K562 (cell line): ENCODE measurements at regions not wholly inside any gene's neighbourhood (a gene's known extent, or its start where the extent isn't known, plus 50 kb on each side); places are given as distances from the start of the nearest gene placed in this dataset.

Experiments used
- ATAC-seq: fragments of 200-7000 bp; cut with Tn5 transposase; 3 replicates; pipeline ENCODE4 v1.9.1; 2020; ENCODE audit warnings: moderate library complexity
- BruUV-seq: library from RNA; stranded (reverse); fragments of 400-500 nt; replicated peaks from 2 replicates; lab custom pipeline; 2021; lab: Mats Ljungman, UMichigan
- CTCF ChIA-PET: fragments of 300-600 bp; formaldehyde crosslinking; extraction: SDS; loops from one replicate; lab custom pipeline; 2021; ENCODE audit warnings: low intra/inter-chr PET ratio; lab: Yijun Ruan, JAX
- POLR2A ChIA-PET: fragments of 300-600, 350-650 bp; sonication (Branson Sonifier 250); formaldehyde crosslinking; extraction: SDS; loops from one replicate; lab custom pipeline; 2021; ENCODE audit warnings: antibody characterized with exemption, inconsistent platforms; lab: Yijun Ruan, JAX
- DNase-seq, 4 experiments: peaks; one replicate each; pipeline versions ENCODE4 v3.0.0 to v3.0.0-alpha.2; 2011 to 2018; ENCODE audit warnings: low spot score in 3 of 4, mixed read lengths in 3 of 4; ENCODE audit errors: extremely low read depth in 1 of 4
- FAIRE-seq: peaks from 2 replicates; lab custom pipeline; 2011; peaks lifted over from hg19 to GRCh38; lab: Jason Lieb, UNC
- H2AFZ ChIP-seq: 2 replicates; pipeline ENCODE4 v1.6.0; 2011; ENCODE audit warnings: low read depth, low read length, control low read depth, inconsistent platforms
- H3K27ac ChIP-seq: fragments of 200-600 bp; 3 replicates; pipeline ENCODE4 v1.8.0; 2011; ENCODE audit warnings: low read depth, mild to moderate bottlenecking, control low read depth, inconsistent platforms, low read length, moderate library complexity, mixed read lengths; ENCODE audit errors: extremely low read depth
- H3K27me3 ChIP-seq, 2 experiments: fragments of 300-600 bp in 1 of 2; 2 replicates in 1 of 2; 3 replicates in 1 of 2; pipeline versions ENCODE4 v1.6.0 to v1.8.0; 2011; ENCODE audit warnings: inconsistent platforms in 2 of 2, low read length in 2 of 2, mild to moderate bottlenecking in 1 of 2, mixed read lengths in 1 of 2, moderate library complexity in 1 of 2; ENCODE audit not compliant: control insufficient read depth in 2 of 2, insufficient read depth in 2 of 2
- H3K36me3 ChIP-seq: fragments of 300-600 bp; 3 replicates; pipeline ENCODE4 v1.8.0; 2011; ENCODE audit warnings: mild to moderate bottlenecking, low read length, inconsistent platforms; ENCODE audit not compliant: control insufficient read depth, insufficient read depth
- H3K4me1 ChIP-seq, 2 experiments: fragments of 200-600 bp in 1 of 2; replicated peaks in 1 of 2; 2 replicates in 1 of 2; 3 replicates in 1 of 2; pipeline versions ENCODE4 v1.5.1 to v1.8.0; 2011; ENCODE audit warnings: inconsistent platforms in 2 of 2, low read length in 2 of 2, mild to moderate bottlenecking in 1 of 2, mixed read lengths in 1 of 2, moderate library complexity in 1 of 2; ENCODE audit not compliant: control insufficient read depth in 2 of 2, insufficient read depth in 2 of 2
- H3K4me2 ChIP-seq: 2 replicates; pipeline ENCODE4 v1.6.1; 2011; ENCODE audit warnings: low read length, control low read depth, inconsistent platforms, mixed read lengths; ENCODE audit not compliant: insufficient read depth
- H3K4me3 ChIP-seq: fragments of 200-600 bp; sonication (generic), shearing (Covaris generic); 2 replicates; pipeline ENCODE4 v1.5.1; 2016; ENCODE audit warnings: control low read depth, inconsistent platforms
- H3K79me2 ChIP-seq: fragments of 200-600 bp; 3 replicates; pipeline ENCODE4 v1.8.0; 2011; ENCODE audit warnings: low read length, inconsistent platforms; ENCODE audit not compliant: control insufficient read depth, insufficient read depth
- H3K9ac ChIP-seq, 2 experiments: 2 replicates each; pipeline versions ENCODE4 v1.6.0 to v1.6.1; 2011; ENCODE audit warnings: low read depth in 2 of 2, low read length in 2 of 2, control low read depth in 1 of 2, inconsistent platforms in 1 of 2, mild to moderate bottlenecking in 1 of 2, mixed read lengths in 1 of 2; ENCODE audit not compliant: insufficient read depth in 1 of 2
- H3K9me1 ChIP-seq: one replicate; pipeline ENCODE4 v1.6.0; 2011; ENCODE audit warnings: inconsistent platforms, mild to moderate bottlenecking, low read length, moderate library complexity; ENCODE audit not compliant: control insufficient read depth, insufficient read depth
- H3K9me3 ChIP-seq: replicated peaks from 2 replicates; pipeline ENCODE4 v1.5.1; 2011; ENCODE audit warnings: low read depth, low read length, inconsistent platforms; ENCODE audit not compliant: control insufficient read depth, insufficient read depth
- H4K20me1 ChIP-seq: replicated peaks from 2 replicates; pipeline ENCODE4 v1.6.1; 2011; ENCODE audit warnings: low read length, inconsistent platforms, mixed read lengths; ENCODE audit not compliant: control insufficient read depth, insufficient read depth
- GATA2 ChIP-seq: sonication (generic); formaldehyde crosslinking; IDR thresholded peaks from 2 replicates; pipeline ENCODE4 v1.4.0; 2020; ENCODE audit warnings: mild to moderate bottlenecking, missing genetic modification reagents
- HDAC1 ChIP-seq, 2 experiments: fragments of 450-650 bp; IDR thresholded peaks; 2 replicates each; pipeline ENCODE4 v1.6.1; 2016 to 2017; ENCODE audit warnings: inconsistent platforms in 1 of 2, mild to moderate bottlenecking in 1 of 2, moderate library complexity in 1 of 2
- HNRNPUL1 ChIP-seq: fragments of 200-400 bp; formaldehyde crosslinking; IDR thresholded peaks from 2 replicates; pipeline ENCODE4 v1.6.1; 2017; ENCODE audit warnings: low read length
- ILF3 ChIP-seq: fragments of 450-650 bp; IDR thresholded peaks from 2 replicates; pipeline ENCODE4 v1.6.1; 2018; ENCODE audit warnings: antibody characterized with exemption, mild to moderate bottlenecking, moderate library complexity, borderline replicate concordance
- MCM7 ChIP-seq, 2 experiments: fragments of 450-650 bp; IDR thresholded peaks; 2 replicates each; pipeline ENCODE4 v1.6.1; 2016 to 2018
- MEF2A ChIP-seq: IDR thresholded peaks from 2 replicates; pipeline ENCODE4 v1.6.1; 2011; ENCODE audit warnings: low read depth, mild to moderate bottlenecking, low read length, moderate library complexity; ENCODE audit not compliant: control insufficient read depth
- MYBL2 ChIP-seq, 2 experiments: fragments of 450-650 bp in 1 of 2; sonication (generic) in 1 of 2; formaldehyde crosslinking in 1 of 2; IDR thresholded peaks; 2 replicates each; pipeline versions ENCODE4 v1.6.1 to v1.8.1; 2017 to 2022; ENCODE audit warnings: borderline replicate concordance in 1 of 2, inconsistent platforms in 1 of 2, low read depth in 1 of 2, mild to moderate bottlenecking in 1 of 2, missing genetic modification reagents in 1 of 2, moderate library complexity in 1 of 2
- NR1H2 ChIP-seq: sonication (generic); formaldehyde crosslinking; IDR thresholded peaks from 2 replicates; pipeline ENCODE4 v1.4.0; 2020; ENCODE audit warnings: mild to moderate bottlenecking, missing genetic modification reagents
- PHF20 ChIP-seq: fragments of 450-650 bp; IDR thresholded peaks from 2 replicates; pipeline ENCODE4 v1.6.1; 2018; ENCODE audit not compliant: partially characterized antibody
- POLR2H ChIP-seq: IDR thresholded peaks from 2 replicates; pipeline ENCODE4 v1.6.1; 2016; ENCODE audit warnings: missing genetic modification characterization, low read depth, mild to moderate bottlenecking, control low read depth, missing compliant biosample characterization, moderate library complexity
- SETDB1 ChIP-seq: IDR thresholded peaks from one replicate; pipeline ENCODE4 v1.6.1; 2012; ENCODE audit warnings: low read length, control low read depth, inconsistent platforms
- TAF1 ChIP-seq: IDR thresholded peaks from 2 replicates; pipeline ENCODE4 v1.6.1; 2011; ENCODE audit warnings: mild to moderate bottlenecking, low read length, moderate library complexity; ENCODE audit not compliant: insufficient read depth, control insufficient read depth, severe bottlenecking; ENCODE audit errors: extremely low read depth
- TCF7L2 ChIP-seq: fragments of 150-350 bp; IDR thresholded peaks from 2 replicates; pipeline ENCODE4 v1.6.1; 2016; ENCODE audit warnings: low read depth, mild to moderate bottlenecking, low read length, moderate library complexity
- WHSC1 ChIP-seq: IDR thresholded peaks from one replicate; pipeline ENCODE4 v1.6.1; 2012; ENCODE audit warnings: low read length, control low read depth, inconsistent platforms
- ZKSCAN1 ChIP-seq: fragments of 150-350 bp; IDR thresholded peaks from 2 replicates; pipeline ENCODE4 v1.6.1; 2016; ENCODE audit warnings: low read depth, low read length
- ZNF445 ChIP-seq: fragments of 250-450 bp; sonication (Bioruptor Pico); IDR thresholded peaks from 2 replicates; pipeline ENCODE4 v1.4.0; 2020; ENCODE audit warnings: low read depth, mild to moderate bottlenecking, moderate library complexity
- WGBS: fragments of 100-300 bp; shearing (Covaris generic); methylation state at CpG from one replicate; pipeline ENCODE4 v1.1.6; 2016; ENCODE audit warnings: low coverage, mixed read lengths; ENCODE audit not compliant: insufficient coverage; ENCODE audit errors: missing lambda C conversion rate; 5-methylcytosine and 5-hydroxymethylcytosine counted together
- in situ Hi-C: fragments of 300-500 bp; cut with MboI; formaldehyde crosslinking; loops from 4 replicates; pipeline ENCODE4 v1.15.0; 2018; ENCODE audit warnings: inconsistent platforms, mixed read lengths
- intact Hi-C: fragments of 100-400 bp; cut with micrococcal nuclease; formaldehyde crosslinking; loops from 2 replicates; pipeline ENCODE4 v1.14.2; 2022
- TF ChIP-seq, protein P1 (sequence below), 2 experiments: IDR thresholded peaks; 2 replicates each; pipeline ENCODE4 v1.6.1; 2011; ENCODE audit warnings: borderline replicate concordance in 1 of 2, control low read depth in 1 of 2, low read depth in 1 of 2, low read length in 1 of 2, mild to moderate bottlenecking in 1 of 2, mixed read lengths in 1 of 2, moderate library complexity in 1 of 2; ENCODE audit not compliant: insufficient read depth in 1 of 2, insufficient read length in 1 of 2, poor library complexity in 1 of 2, severe bottlenecking in 1 of 2; ENCODE audit errors: extremely low read depth in 1 of 2

DNA sequence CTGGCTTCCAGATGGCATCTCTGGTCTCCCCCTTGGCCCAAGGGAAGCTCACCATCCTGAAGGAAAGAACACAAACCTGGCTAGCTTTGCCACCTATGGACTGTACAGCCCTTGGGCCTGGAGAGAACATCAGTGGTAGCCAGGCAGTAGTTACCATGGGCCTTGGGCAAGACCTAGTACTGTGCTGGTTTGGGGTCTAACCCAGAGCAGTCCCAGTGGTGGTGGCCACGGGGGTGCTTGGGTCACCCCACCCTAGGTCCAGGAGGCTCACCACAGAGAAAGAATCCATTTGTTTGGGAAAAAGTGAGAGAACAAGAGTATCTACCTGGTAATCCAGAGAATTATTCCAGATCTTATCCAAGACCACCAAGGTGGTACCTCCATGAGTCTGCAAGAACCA is 290.7 kb upstream of the PPP1R2C start:
- in situ Hi-C loops = no loop called here
- 0% methylated on average over 1 of the region's 1 CpG for WGBS
- ATAC-seq (no peak), FAIRE-seq (no peak), DNase-seq (no peak)
- Histone ChIP-seq H3K9me3 (no peaks in the 10 kb centered on the region), H3K27me3 (no peaks in the 10 kb centered on the region), H2AFZ (no peak overlapping the region), H3K9ac (no peak overlapping the region), H3K9me1 (no peaks in the 10 kb centered on the region), H3K4me1 (no peaks in the 10 kb centered on the region), H3K4me3 (no peak overlapping the region), H3K4me2 (no peak overlapping the region), H3K79me2 (no peaks in the 10 kb centered on the region), H4K20me1 (no peaks in the 10 kb centered on the region), H3K27ac (no peak overlapping the region), H3K36me3 (no peaks in the 10 kb centered on the region)
- CTCF ChIA-PET = no interaction called here
- POLR2A ChIA-PET = no interaction called here
- no peak for TF ChIP-seq PHF20
- TF ChIP-seq POLR2H (tag) = no peak
- no peak for TF ChIP-seq ZNF445 (CRISPR knock-in tag)
- TF ChIP-seq MCM7 (IDR thresholded peaks at IDR 0.05) = no peak
- no peak for TF ChIP-seq TCF7L2
- no peak for TF ChIP-seq ILF3
- TF ChIP-seq SETDB1 = no peak
- no peak for TF ChIP-seq GATA2
- TF ChIP-seq TAF1 = no peak
- no peak for TF ChIP-seq HNRNPUL1
- TF ChIP-seq MEF2A = no peak
- TF ChIP-seq ZKSCAN1 = no peak
- no peak for TF ChIP-seq HDAC1 (IDR thresholded peaks at IDR 0.05)
- TF ChIP-seq NR1H2 = no peak
- no peak for TF ChIP-seq WHSC1
- TF ChIP-seq MYBL2 (IDR thresholded peaks at IDR 0.05; ENCODE audit: low read depth) = no peak
- no peak for TF ChIP-seq MYBL2 (CRISPR knock-in tag; IDR thresholded peaks at IDR 0.05; ENCODE audit: borderline replicate concordance)
- TF ChIP-seq, protein P1, sequence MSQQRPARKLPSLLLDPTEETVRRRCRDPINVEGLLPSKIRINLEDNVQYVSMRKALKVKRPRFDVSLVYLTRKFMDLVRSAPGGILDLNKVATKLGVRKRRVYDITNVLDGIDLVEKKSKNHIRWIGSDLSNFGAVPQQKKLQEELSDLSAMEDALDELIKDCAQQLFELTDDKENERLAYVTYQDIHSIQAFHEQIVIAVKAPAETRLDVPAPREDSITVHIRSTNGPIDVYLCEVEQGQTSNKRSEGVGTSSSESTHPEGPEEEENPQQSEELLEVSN (IDR thresholded peaks at IDR 0.05; ENCODE audit: borderline replicate concordance in 1 of 2, extremely low read depth in 1 of 2, insufficient read depth in 1 of 2, insufficient read length in 1 of 2, low read depth in 1 of 2, low read length in 1 of 2, poor library complexity in 1 of 2, severe bottlenecking in 1 of 2) = no peak
- no TSS peak for BruUV-seq
- intact Hi-C loops = no loop called here
